GM12878 (cell line): ENCODE measurements at regions not wholly inside any gene's neighbourhood (a gene's known extent, or its start where the extent isn't known, plus 50 kb on each side); places are given as distances from the start of the nearest gene placed in this dataset.

Experiments
- ATAC-seq: fragments of 200-7000 bp; cut with Tn5 transposase; 3 replicates; pipeline ENCODE4 v1.9.1; 2020; ENCODE audit warnings: mild to moderate bottlenecking, moderate library complexity
- BruUV-seq: library from RNA; stranded (reverse); fragments of 400-500 nt; replicated peaks from 2 replicates; lab custom pipeline; 2021; lab: Mats Ljungman, UMichigan
- CTCF ChIA-PET: fragments of 300-600 bp; sonication (Branson Sonifier 250); formaldehyde crosslinking; extraction: SDS; loops from one replicate; lab custom pipeline; 2021; ENCODE audit warnings: inconsistent platforms; lab: Yijun Ruan, JAX
- POLR2A ChIA-PET: fragments of 350-600 bp; formaldehyde crosslinking; extraction: SDS; loops from one replicate; lab custom pipeline; 2021; ENCODE audit warnings: inconsistent platforms; lab: Charles Lee
- RAD21 ChIA-PET: fragments of 300-600 bp; sonication (Branson Sonifier 250); formaldehyde crosslinking; loops from one replicate; lab custom pipeline; 2023; ENCODE audit warnings: antibody characterized with exemption; ENCODE audit not compliant: unreplicated experiment; lab: Charles Lee
- SMC1A ChIA-PET: fragments of 300-600 bp; sonication (Branson Sonifier 250); formaldehyde crosslinking; loops from one replicate; lab custom pipeline; 2023; ENCODE audit not compliant: unreplicated experiment, uncharacterized antibody; lab: Charles Lee
- DNase-seq: peaks from one replicate; pipeline ENCODE4 v3.0.0-alpha.2; 2011; ENCODE audit warnings: low read depth, low spot score
- FAIRE-seq: peaks from 3 replicates; lab custom pipeline; 2011; peaks lifted over from hg19 to GRCh38; lab: Jason Lieb, UNC
- H2AFZ ChIP-seq: 2 replicates; pipeline ENCODE4 v1.6.0; 2011; ENCODE audit warnings: low read depth, low read length, control low read depth; ENCODE audit not compliant: control insufficient read depth
- H3K27ac ChIP-seq: 2 replicates; pipeline ENCODE4 v1.5.1; 2011; ENCODE audit warnings: control low read depth; ENCODE audit not compliant: control insufficient read depth, insufficient read depth
- H3K27me3 ChIP-seq, 2 experiments: replicated peaks in 1 of 2; 2 replicates each; pipeline versions ENCODE4 v1.6.0 to v1.6.1; 2011; ENCODE audit warnings: low read length in 1 of 2; ENCODE audit not compliant: control insufficient read depth in 2 of 2, insufficient read depth in 2 of 2
- H3K36me3 ChIP-seq, 2 experiments: 2 replicates each; pipeline ENCODE4 v1.5.1; 2011; ENCODE audit warnings: low read length in 1 of 2; ENCODE audit not compliant: control insufficient read depth in 2 of 2, insufficient read depth in 2 of 2
- H3K4me1 ChIP-seq: 2 replicates; pipeline ENCODE4 v1.6.1; 2011; ENCODE audit warnings: mild to moderate bottlenecking, low read length, moderate library complexity, mixed read lengths; ENCODE audit not compliant: control insufficient read depth, insufficient read depth
- H3K4me2 ChIP-seq: 2 replicates; pipeline ENCODE4 v1.6.0; 2011; ENCODE audit warnings: control low read depth; ENCODE audit not compliant: control insufficient read depth, insufficient read depth
- H3K4me3 ChIP-seq: fragments of 200-600 bp; sonication (generic); 2 replicates; pipeline ENCODE4 v1.5.1; 2016
- H3K79me2 ChIP-seq: 2 replicates; pipeline ENCODE4 v1.6.0; 2011; ENCODE audit warnings: low read length; ENCODE audit not compliant: control insufficient read depth, insufficient read depth
- H3K9ac ChIP-seq: 2 replicates; pipeline ENCODE4 v1.8.0; 2011; ENCODE audit warnings: low read length, control low read depth, mixed read lengths; ENCODE audit not compliant: control insufficient read depth, insufficient read depth
- H3K9me3 ChIP-seq: replicated peaks from 3 replicates; pipeline ENCODE4 v1.5.1; 2011; ENCODE audit warnings: mild to moderate bottlenecking, low read length; ENCODE audit not compliant: control insufficient read depth, insufficient read depth
- H4K20me1 ChIP-seq: 2 replicates; pipeline ENCODE4 v1.6.0; 2011; ENCODE audit not compliant: control insufficient read depth, insufficient read depth
- BCLAF1 ChIP-seq: fragments of 450-650 bp; IDR thresholded peaks from 2 replicates; pipeline ENCODE4 v1.6.1; 2017; ENCODE audit warnings: antibody characterized with exemption, mild to moderate bottlenecking, moderate library complexity
- BRCA1 ChIP-seq: IDR thresholded peaks from 2 replicates; pipeline ENCODE4 v1.6.1; 2011; ENCODE audit warnings: low read depth, low read length, improper control_type of control experiment
- CREB1 ChIP-seq: IDR thresholded peaks from 2 replicates; pipeline ENCODE4 v1.6.1; 2012; ENCODE audit warnings: low read depth, mild to moderate bottlenecking, inconsistent platforms
- FOXK2 ChIP-seq: fragments of 450-650 bp; IDR thresholded peaks from 2 replicates; pipeline ENCODE4 v1.6.1; 2017; ENCODE audit warnings: mild to moderate bottlenecking, moderate library complexity
- KAT2A ChIP-seq: conservative IDR thresholded peaks from 2 replicates; pipeline ENCODE4 v1.6.1; 2011; ENCODE audit warnings: low read depth, low read length; ENCODE audit not compliant: control insufficient read depth
- POLR2AphosphoS2 ChIP-seq: IDR thresholded peaks from 2 replicates; pipeline ENCODE4 v1.6.1; 2011; ENCODE audit warnings: low read depth, mild to moderate bottlenecking, low read length, improper control_type of control experiment, moderate library complexity
- PRDM15 ChIP-seq: fragments of 450-650 bp; formaldehyde crosslinking; IDR thresholded peaks from 2 replicates; pipeline ENCODE4 v1.4.0; 2020; ENCODE audit warnings: mild to moderate bottlenecking, moderate library complexity
- SMAD5 ChIP-seq: IDR thresholded peaks from 2 replicates; pipeline ENCODE4 v1.6.1; 2016; ENCODE audit warnings: antibody characterized with exemption, low read depth
- ZNF24 ChIP-seq: fragments of 450-650 bp; IDR thresholded peaks from 2 replicates; pipeline ENCODE4 v1.6.1; 2017; ENCODE audit warnings: antibody characterized with exemption, mild to moderate bottlenecking
- in situ Hi-C: fragments of 300-500 bp; cut with MboI; formaldehyde crosslinking; loops from 9 replicates; pipeline ENCODE4 v1.14.3; 2018; ENCODE audit warnings: mixed read lengths
- intact Hi-C: fragments of 100-400 bp; cut with micrococcal nuclease; formaldehyde crosslinking; loops from one replicate; pipeline ENCODE4 v1.14.2; 2022; ENCODE audit not compliant: unreplicated experiment
- TF ChIP-seq, protein P1 (sequence below): fragments of 450-650 bp; IDR thresholded peaks from 2 replicates; pipeline ENCODE4 v1.6.1; 2017; ENCODE audit warnings: mild to moderate bottlenecking, low read depth, inconsistent platforms; ENCODE audit not compliant: poor library complexity, severe bottlenecking

DNA sequence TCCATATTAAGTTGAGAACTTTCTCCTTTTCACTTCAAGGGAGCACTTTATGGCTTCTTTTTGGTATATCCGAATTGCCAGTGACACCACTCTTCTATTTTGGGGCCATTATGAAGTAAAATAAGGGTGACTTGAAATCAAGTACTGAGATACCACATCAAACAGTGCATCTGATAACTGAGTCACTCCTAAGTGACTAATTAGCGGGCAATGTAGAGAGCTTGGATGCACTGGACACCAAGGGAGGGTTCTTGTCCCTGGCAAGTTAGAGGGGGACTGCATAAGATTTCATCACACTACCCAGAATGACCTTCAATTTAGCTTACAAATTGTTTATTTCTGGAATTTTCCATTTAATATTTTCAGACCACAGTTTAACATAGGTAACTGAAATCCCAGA, 813.9 kb upstream of the CDH10 start (continued):
- TF ChIP-seq, protein P1, sequence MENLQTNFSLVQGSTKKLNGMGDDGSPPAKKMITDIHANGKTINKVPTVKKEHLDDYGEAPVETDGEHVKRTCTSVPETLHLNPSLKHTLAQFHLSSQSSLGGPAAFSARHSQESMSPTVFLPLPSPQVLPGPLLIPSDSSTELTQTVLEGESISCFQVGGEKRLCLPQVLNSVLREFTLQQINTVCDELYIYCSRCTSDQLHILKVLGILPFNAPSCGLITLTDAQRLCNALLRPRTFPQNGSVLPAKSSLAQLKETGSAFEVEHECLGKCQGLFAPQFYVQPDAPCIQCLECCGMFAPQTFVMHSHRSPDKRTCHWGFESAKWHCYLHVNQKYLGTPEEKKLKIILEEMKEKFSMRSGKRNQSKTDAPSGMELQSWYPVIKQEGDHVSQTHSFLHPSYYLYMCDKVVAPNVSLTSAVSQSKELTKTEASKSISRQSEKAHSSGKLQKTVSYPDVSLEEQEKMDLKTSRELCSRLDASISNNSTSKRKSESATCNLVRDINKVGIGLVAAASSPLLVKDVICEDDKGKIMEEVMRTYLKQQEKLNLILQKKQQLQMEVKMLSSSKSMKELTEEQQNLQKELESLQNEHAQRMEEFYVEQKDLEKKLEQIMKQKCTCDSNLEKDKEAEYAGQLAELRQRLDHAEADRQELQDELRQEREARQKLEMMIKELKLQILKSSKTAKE = no peak
- no peak for TF ChIP-seq SMAD5
- TF ChIP-seq BCLAF1 = no peak

DNA sequence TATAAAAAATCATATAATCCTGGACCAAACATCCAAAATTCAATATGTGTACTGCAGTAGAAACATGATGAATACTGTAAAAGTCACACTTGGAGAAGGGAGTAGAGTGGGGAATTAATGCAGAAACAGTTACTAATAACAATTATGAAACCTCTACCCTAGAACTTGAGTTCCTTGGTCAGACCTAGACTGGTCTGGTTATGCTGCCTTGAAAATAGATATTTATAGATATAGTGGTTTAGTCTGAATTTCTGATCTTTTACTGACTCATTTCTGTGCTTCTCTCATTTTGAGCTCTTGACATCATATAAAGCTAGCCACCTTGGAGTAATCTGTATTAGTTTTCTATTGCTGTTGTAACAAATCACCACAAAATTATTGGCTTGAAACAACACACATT, 808.7 kb upstream of the CDH10 start:
- intact Hi-C loops (no loop called here), in situ Hi-C loops (no loop called here)
- H3K9me3 ChIP-seq = no peaks in the 10 kb centered on the region
- no peaks in the 10 kb centered on the region for H4K20me1 ChIP-seq
- no peaks in the 10 kb centered on the region for H3K4me1 ChIP-seq
- no peak for FAIRE-seq
- no peaks in the 10 kb centered on the region for H3K36me3 ChIP-seq
- BruUV-seq = no TSS peak
- POLR2A ChIA-PET = no interaction called here
- DNase-seq = no peak
- SMC1A ChIA-PET = no interaction called here
- ATAC-seq = no peak
- no peak overlapping the region for H2AFZ ChIP-seq
- H3K9ac ChIP-seq = no peak overlapping the region
- RAD21 ChIA-PET = no interaction called here
- no peak overlapping the region for H3K27ac ChIP-seq
- no peaks in the 10 kb centered on the region for H3K27me3 ChIP-seq
- H3K4me3 ChIP-seq = no peak overlapping the region
- H3K79me2 ChIP-seq = no peaks in the 10 kb centered on the region
- H3K4me2 ChIP-seq = no peak overlapping the region
- CTCF ChIA-PET = interaction anchor here (0.9 kb wide), 1 partner anchor 679 kb away, joined by 3 read pairs; no protein-coding TSS in a partner anchor
- TF ChIP-seq FOXK2 = no peak
- no peak for TF ChIP-seq BRCA1
- no peak for TF ChIP-seq ZNF24
- no peak for TF ChIP-seq POLR2AphosphoS2
- no peak for TF ChIP-seq KAT2A
- no peak for TF ChIP-seq CREB1
- TF ChIP-seq PRDM15 (CRISPR knock-in tag) = no peak
